Fibroblast of lung (primary cell): ENCODE measurements at regions not wholly inside any gene's neighbourhood (a gene's known extent, or its start where the extent isn't known, plus 50 kb on each side); places are given as distances from the start of the nearest gene placed in this dataset.
"Not testable (repeated sequence)": the region's sequence is repeated elsewhere in the genome, so short reads cannot be mapped to it uniquely, and the experiment has no call there.

Experiments used
- DNase-seq, 2 donors: peaks; one replicate each; pipeline versions ENCODE4 v3.0.0 to v3.0.0-alpha.2; 2010; ENCODE audit warnings: low read depth in 2 of 2
- H2AFZ ChIP-seq: 2 replicates; pipeline ENCODE4 v1.5.1; 2012; ENCODE audit warnings: low read length, control low read depth, inconsistent platforms
- H3K27ac ChIP-seq: 2 replicates; pipeline ENCODE4 v1.5.1; 2011; ENCODE audit warnings: low read length, control low read depth; ENCODE audit not compliant: insufficient read depth
- H3K27me3 ChIP-seq: 2 replicates; pipeline ENCODE4 v1.5.1; 2011; ENCODE audit warnings: mild to moderate bottlenecking, low read length; ENCODE audit not compliant: control insufficient read depth, insufficient read depth
- H3K36me3 ChIP-seq: 2 replicates; pipeline ENCODE4 v1.5.1; 2011; ENCODE audit warnings: low read length; ENCODE audit not compliant: control insufficient read depth, insufficient read depth
- H3K4me1 ChIP-seq: 2 replicates; pipeline ENCODE4 v1.5.1; 2011; ENCODE audit warnings: low read length; ENCODE audit not compliant: control insufficient read depth, insufficient read depth; ENCODE audit errors: extremely low read depth
- H3K4me2 ChIP-seq: 2 replicates; pipeline ENCODE4 v1.5.1; 2011; ENCODE audit warnings: low read length, control low read depth; ENCODE audit not compliant: insufficient read depth; ENCODE audit errors: extremely low read depth
- H3K4me3 ChIP-seq, 4 experiments: fragments of 200-600 bp in 1 of 4; sonication (generic) in 1 of 4; replicated peaks in 1 of 4; 2 replicates each; pipeline ENCODE4 v1.5.1; 2011 to 2016; ENCODE audit warnings: low read length in 4 of 4, low read depth in 3 of 4, mild to moderate bottlenecking in 3 of 4, control low read depth in 2 of 4, inconsistent platforms in 1 of 4, mixed read lengths in 1 of 4; ENCODE audit not compliant: insufficient read depth in 1 of 4; ENCODE audit errors: control extremely low read depth in 1 of 4
- H3K79me2 ChIP-seq: 2 replicates; pipeline ENCODE4 v1.5.1; 2012; ENCODE audit warnings: mild to moderate bottlenecking, low read length, inconsistent platforms; ENCODE audit not compliant: control insufficient read depth, insufficient read depth
- H3K9ac ChIP-seq: 2 replicates; pipeline ENCODE4 v1.5.1; 2011; ENCODE audit warnings: mild to moderate bottlenecking, low read length, control low read depth; ENCODE audit not compliant: insufficient read depth
- H3K9me3 ChIP-seq: 2 replicates; pipeline ENCODE4 v1.5.1; 2012; ENCODE audit warnings: low read depth, low read length; ENCODE audit not compliant: control insufficient read depth, insufficient read depth
- H4K20me1 ChIP-seq: 2 replicates; pipeline ENCODE4 v1.5.1; 2011; ENCODE audit warnings: low read length; ENCODE audit not compliant: control insufficient read depth, insufficient read depth; ENCODE audit errors: extremely low read depth
- EZH2 ChIP-seq: IDR thresholded peaks from 2 replicates; pipeline ENCODE4 v1.5.1; 2012; ENCODE audit warnings: low read length, control low read depth, mild to moderate bottlenecking; ENCODE audit errors: missing control alignments
- TF ChIP-seq, protein P1 (sequence below), 2 donors: IDR thresholded peaks in 1 of 2; conservative IDR thresholded peaks in 1 of 2; 1 replicate in 1 of 2; 2 replicates in 1 of 2; pipeline ENCODE4 v1.5.1; 2011 to 2012; ENCODE audit warnings: low read length in 2 of 2, control low read depth in 1 of 2, inconsistent platforms in 1 of 2, low read depth in 1 of 2, mild to moderate bottlenecking in 1 of 2

DNA sequence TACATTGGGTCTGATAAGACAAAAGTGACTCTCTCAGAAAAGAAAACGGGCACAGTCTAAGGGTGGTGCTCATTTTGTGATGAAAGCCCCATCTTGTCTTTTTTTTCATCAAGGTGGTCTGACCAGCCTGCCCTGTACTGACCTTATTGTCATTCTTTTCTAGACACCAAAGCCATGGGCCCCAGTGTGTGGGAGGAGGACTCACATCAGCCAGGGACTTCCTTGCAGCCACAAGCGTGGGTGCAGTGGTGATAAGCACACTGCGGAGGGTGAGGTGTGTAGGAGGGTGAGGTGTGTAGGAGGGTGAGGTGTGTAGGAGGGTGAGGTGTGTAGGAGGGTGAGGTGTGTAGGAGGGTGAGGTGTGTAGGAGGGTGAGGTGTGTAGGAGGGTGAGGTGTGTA is 145.2 kb downstream of the DLL1 start:
- not testable (repeated sequence) for H3K27ac ChIP-seq, H2AFZ ChIP-seq, H3K27me3 ChIP-seq, H3K36me3 ChIP-seq, H4K20me1 ChIP-seq, H3K4me3 ChIP-seq, H3K9me3 ChIP-seq, H3K79me2 ChIP-seq, H3K4me2 ChIP-seq, H3K9ac ChIP-seq, H3K4me1 ChIP-seq, DNase-seq

DNA sequence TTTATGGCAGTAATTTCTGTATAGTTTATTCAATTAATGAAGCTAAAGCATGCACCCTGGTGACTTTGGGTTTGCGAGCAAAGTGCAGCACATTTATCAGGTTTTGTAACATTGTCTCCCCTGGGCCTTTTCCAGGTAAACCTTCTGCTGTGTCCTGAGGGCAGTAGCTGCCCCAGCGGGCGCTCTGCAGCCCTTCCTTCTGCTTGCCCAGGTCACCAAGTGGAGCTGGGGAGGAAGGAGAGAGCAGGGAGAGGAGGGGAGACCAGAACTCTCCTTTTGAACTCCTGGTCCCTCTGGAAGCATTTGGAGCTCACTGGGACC is 145.6 kb downstream of the DLL1 start:
- no peak overlapping the region for H3K9ac ChIP-seq
- no peak overlapping the region for H3K4me3 ChIP-seq
- no peaks in the 10 kb centered on the region for H3K36me3 ChIP-seq
- H3K27ac ChIP-seq, result no peak overlapping the region
- no peaks in the 10 kb centered on the region for H3K79me2 ChIP-seq
- TF ChIP-seq, protein P1, sequence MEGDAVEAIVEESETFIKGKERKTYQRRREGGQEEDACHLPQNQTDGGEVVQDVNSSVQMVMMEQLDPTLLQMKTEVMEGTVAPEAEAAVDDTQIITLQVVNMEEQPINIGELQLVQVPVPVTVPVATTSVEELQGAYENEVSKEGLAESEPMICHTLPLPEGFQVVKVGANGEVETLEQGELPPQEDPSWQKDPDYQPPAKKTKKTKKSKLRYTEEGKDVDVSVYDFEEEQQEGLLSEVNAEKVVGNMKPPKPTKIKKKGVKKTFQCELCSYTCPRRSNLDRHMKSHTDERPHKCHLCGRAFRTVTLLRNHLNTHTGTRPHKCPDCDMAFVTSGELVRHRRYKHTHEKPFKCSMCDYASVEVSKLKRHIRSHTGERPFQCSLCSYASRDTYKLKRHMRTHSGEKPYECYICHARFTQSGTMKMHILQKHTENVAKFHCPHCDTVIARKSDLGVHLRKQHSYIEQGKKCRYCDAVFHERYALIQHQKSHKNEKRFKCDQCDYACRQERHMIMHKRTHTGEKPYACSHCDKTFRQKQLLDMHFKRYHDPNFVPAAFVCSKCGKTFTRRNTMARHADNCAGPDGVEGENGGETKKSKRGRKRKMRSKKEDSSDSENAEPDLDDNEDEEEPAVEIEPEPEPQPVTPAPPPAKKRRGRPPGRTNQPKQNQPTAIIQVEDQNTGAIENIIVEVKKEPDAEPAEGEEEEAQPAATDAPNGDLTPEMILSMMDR (conservative IDR thresholded peaks at IDR 0.05 in 1 of 2, IDR thresholded peaks at IDR 0.05 in 1 of 2; ENCODE audit: low read depth in 1 of 2, low read length in 2 of 2), result no peak
- no peak for TF ChIP-seq EZH2
- no peak for DNase-seq
- no peak overlapping the region for H2AFZ ChIP-seq
- H3K4me1 ChIP-seq, result no peaks in the 10 kb centered on the region
- H3K9me3 ChIP-seq, result no peaks in the 10 kb centered on the region
- H3K27me3 ChIP-seq, result no peaks in the 10 kb centered on the region
- H3K4me2 ChIP-seq, result no peak overlapping the region
- H4K20me1 ChIP-seq, result no peaks in the 10 kb centered on the region

DNA sequence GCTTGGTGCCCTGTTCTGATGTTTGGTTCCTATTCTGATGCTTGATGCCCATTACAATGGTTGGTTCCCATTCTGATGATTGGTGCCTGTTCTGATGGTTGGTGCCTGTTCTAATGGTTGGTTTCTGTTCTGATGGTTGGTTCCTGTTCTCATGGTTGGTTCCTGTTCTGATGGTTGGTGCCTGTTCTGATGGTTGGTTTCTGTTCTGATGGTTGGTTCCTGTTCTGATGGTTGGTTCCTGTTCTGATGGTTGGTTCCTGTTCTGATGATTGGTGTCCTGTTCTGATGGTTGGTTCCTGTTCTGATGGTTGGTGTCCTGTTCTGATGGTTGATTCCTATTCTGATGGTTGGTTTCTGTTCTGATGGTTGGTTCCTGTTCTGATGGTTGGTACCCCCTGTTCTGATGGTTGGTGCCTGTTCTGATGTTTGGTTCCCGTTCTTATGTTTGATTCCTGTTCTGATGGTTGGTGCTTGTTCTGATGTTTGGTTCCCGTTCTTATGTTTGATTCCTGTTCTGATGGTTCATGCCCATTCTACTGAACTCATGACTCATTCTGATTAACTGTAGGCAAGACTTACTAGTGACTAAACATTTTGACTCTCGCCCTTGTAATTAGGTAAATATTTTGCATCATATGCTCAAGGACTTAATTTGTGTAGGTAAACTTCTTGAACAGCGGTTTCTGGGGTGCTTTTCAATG is 146.2 kb downstream of the DLL1 start:
- no peak overlapping the region for H3K4me2 ChIP-seq

More for the DNA sequence above, 146.2 kb downstream of the DLL1 start:
- DNase-seq, result no peak
- H2AFZ ChIP-seq, result no peak overlapping the region
- H3K36me3 ChIP-seq, result no peaks in the 10 kb centered on the region
- TF ChIP-seq, protein P1 (conservative IDR thresholded peaks at IDR 0.05 in 1 of 2, IDR thresholded peaks at IDR 0.05 in 1 of 2; ENCODE audit: low read depth in 1 of 2, low read length in 2 of 2), result no peak
- H3K4me3 ChIP-seq, result no peak overlapping the region
- no peaks in the 10 kb centered on the region for H3K79me2 ChIP-seq
- H3K9me3 ChIP-seq, result no peaks in the 10 kb centered on the region
- no peaks in the 10 kb centered on the region for H3K27me3 ChIP-seq
- no peak overlapping the region for H3K27ac ChIP-seq
- no peaks in the 10 kb centered on the region for H4K20me1 ChIP-seq
- no peak overlapping the region for H3K9ac ChIP-seq
- no peaks in the 10 kb centered on the region for H3K4me1 ChIP-seq
